Liver (tissue), 7 donors: ENCODE measurements at regions not wholly inside any gene's neighbourhood (a gene's known extent, or its start where the extent isn't known, plus 50 kb on each side); places are given as distances from the start of the nearest gene placed in this dataset.

Experiments used
- DNase-seq: peaks from one replicate; pipeline ENCODE4 v3.0.0-alpha.2; 2017; ENCODE audit warnings: low spot score
- H3K27ac ChIP-seq, 2 donors: one replicate each; pipeline ENCODE4 v1.7.0; 2013; ENCODE audit warnings: inconsistent platforms in 2 of 2, low read length in 2 of 2, control low read depth in 1 of 2, low read depth in 1 of 2, mild to moderate bottlenecking in 1 of 2
- H3K27me3 ChIP-seq, 4 donors: one replicate each; pipeline versions ENCODE4 v1.6.1 to v1.7.0; 2013; ENCODE audit warnings: low read length in 3 of 4, inconsistent platforms in 1 of 4, mild to moderate bottlenecking in 1 of 4, moderate library complexity in 1 of 4; ENCODE audit not compliant: control insufficient read depth in 4 of 4, insufficient read depth in 4 of 4
- H3K36me3 ChIP-seq, 4 donors: one replicate each; pipeline versions ENCODE4 v1.6.1 to v1.7.0; 2013; ENCODE audit warnings: low read length in 3 of 4, mild to moderate bottlenecking in 3 of 4, low read depth in 1 of 4, moderate library complexity in 1 of 4; ENCODE audit not compliant: control insufficient read depth in 4 of 4, insufficient read depth in 3 of 4
- H3K4me1 ChIP-seq, 4 donors: one replicate each; pipeline versions ENCODE4 v1.6.1 to v1.7.0; 2013; ENCODE audit warnings: low read length in 3 of 4, mild to moderate bottlenecking in 3 of 4, moderate library complexity in 1 of 4; ENCODE audit not compliant: control insufficient read depth in 4 of 4, insufficient read depth in 4 of 4
- H3K4me3 ChIP-seq, 3 donors: one replicate each; pipeline versions ENCODE4 v1.6.1 to v1.7.0; 2013; ENCODE audit warnings: low read length in 3 of 3, control low read depth in 1 of 3, low read depth in 1 of 3, mild to moderate bottlenecking in 1 of 3
- H3K9ac ChIP-seq, 2 donors: one replicate each; pipeline ENCODE4 v1.7.0; 2013; ENCODE audit warnings: low read length in 2 of 2, mild to moderate bottlenecking in 2 of 2, moderate library complexity in 2 of 2, control low read depth in 1 of 2, low read depth in 1 of 2
- H3K9me3 ChIP-seq, 4 donors: one replicate each; pipeline versions ENCODE4 v1.6.1 to v1.7.0; 2013; ENCODE audit warnings: low read length in 3 of 4; ENCODE audit not compliant: control insufficient read depth in 4 of 4
- FOXA1 ChIP-seq: IDR thresholded peaks from 2 replicates; pipeline ENCODE4 v1.6.1; 2016; ENCODE audit warnings: antibody characterized with exemption
- GABPA ChIP-seq, 2 donors: IDR thresholded peaks in 1 of 2; conservative IDR thresholded peaks in 1 of 2; 2 replicates each; pipeline ENCODE4 v1.6.1; 2016; ENCODE audit warnings: antibody characterized with exemption in 2 of 2, mild to moderate bottlenecking in 1 of 2, moderate library complexity in 1 of 2
- HNF4G ChIP-seq: IDR thresholded peaks from 2 replicates; pipeline ENCODE4 v1.6.1; 2016; ENCODE audit warnings: antibody characterized with exemption
- JUND ChIP-seq, 2 donors: IDR thresholded peaks; 2 replicates each; pipeline ENCODE4 v1.6.1; 2016; ENCODE audit warnings: antibody characterized with exemption in 2 of 2
- REST ChIP-seq: IDR thresholded peaks from 2 replicates; pipeline ENCODE4 v1.6.1; 2016; ENCODE audit warnings: antibody characterized with exemption, mild to moderate bottlenecking
- SP1 ChIP-seq: IDR thresholded peaks from 2 replicates; pipeline ENCODE4 v1.6.1; 2018; ENCODE audit warnings: antibody characterized with exemption, mild to moderate bottlenecking
- TAF1 ChIP-seq: conservative IDR thresholded peaks from 2 replicates; pipeline ENCODE4 v1.6.1; 2016; ENCODE audit warnings: antibody characterized with exemption, mild to moderate bottlenecking
- YY1 ChIP-seq: IDR thresholded peaks from 2 replicates; pipeline ENCODE4 v1.6.1; 2016; ENCODE audit warnings: antibody characterized with exemption, mild to moderate bottlenecking
- WGBS: extraction: QIAGEN DNeasy Blood & Tissue Kit; methylation state at CpG from one replicate; pipeline ENCODE4 v1.1.7; 2013; 5-methylcytosine and 5-hydroxymethylcytosine counted together
- TF ChIP-seq, protein P1 (sequence below): IDR thresholded peaks from 2 replicates; pipeline ENCODE4 v1.6.1; 2016; ENCODE audit warnings: antibody characterized with exemption
- TF ChIP-seq, protein P2 (sequence below): IDR thresholded peaks from 2 replicates; pipeline ENCODE4 v1.6.1; 2016; ENCODE audit warnings: antibody characterized with exemption
- donor health status: healthy.
- donor health status: healthy.
- donor health status: healthy.
- donor health status: healthy.

GRCh38 chr10:25699631-25700030 lies 234.4 kb upstream of the MYO3A start (continued):
- TF ChIP-seq REST, result no peak

GRCh38 chr10:25701652-25702051 lies 232.4 kb upstream of the MYO3A start:
- Histone ChIP-seq H3K9me3 (no peaks in the 10 kb centered on the region), H3K9ac (no peak overlapping the region), H3K4me1 (no peaks in the 10 kb centered on the region), H3K27ac (no peak overlapping the region), H3K4me3 (no peak overlapping the region), H3K36me3 (no peaks in the 10 kb centered on the region), H3K27me3 (no peaks in the 10 kb centered on the region)
- no peak for TF ChIP-seq HNF4G
- TF ChIP-seq, protein P1, sequence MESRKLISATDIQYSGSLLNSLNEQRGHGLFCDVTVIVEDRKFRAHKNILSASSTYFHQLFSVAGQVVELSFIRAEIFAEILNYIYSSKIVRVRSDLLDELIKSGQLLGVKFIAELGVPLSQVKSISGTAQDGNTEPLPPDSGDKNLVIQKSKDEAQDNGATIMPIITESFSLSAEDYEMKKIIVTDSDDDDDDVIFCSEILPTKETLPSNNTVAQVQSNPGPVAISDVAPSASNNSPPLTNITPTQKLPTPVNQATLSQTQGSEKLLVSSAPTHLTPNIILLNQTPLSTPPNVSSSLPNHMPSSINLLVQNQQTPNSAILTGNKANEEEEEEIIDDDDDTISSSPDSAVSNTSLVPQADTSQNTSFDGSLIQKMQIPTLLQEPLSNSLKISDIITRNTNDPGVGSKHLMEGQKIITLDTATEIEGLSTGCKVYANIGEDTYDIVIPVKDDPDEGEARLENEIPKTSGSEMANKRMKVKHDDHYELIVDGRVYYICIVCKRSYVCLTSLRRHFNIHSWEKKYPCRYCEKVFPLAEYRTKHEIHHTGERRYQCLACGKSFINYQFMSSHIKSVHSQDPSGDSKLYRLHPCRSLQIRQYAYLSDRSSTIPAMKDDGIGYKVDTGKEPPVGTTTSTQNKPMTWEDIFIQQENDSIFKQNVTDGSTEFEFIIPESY, result no peak
- TF ChIP-seq FOXA1, result no peak
- TF ChIP-seq REST, result no peak
- 68% methylated on average over 15 of the region's 15 CpGs for WGBS
- no peak for DNase-seq

- H3K27ac ChIP-seq, result no peak overlapping the region
- TF ChIP-seq, protein P2, sequence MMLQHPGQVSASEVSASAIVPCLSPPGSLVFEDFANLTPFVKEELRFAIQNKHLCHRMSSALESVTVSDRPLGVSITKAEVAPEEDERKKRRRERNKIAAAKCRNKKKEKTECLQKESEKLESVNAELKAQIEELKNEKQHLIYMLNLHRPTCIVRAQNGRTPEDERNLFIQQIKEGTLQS, result no peak
- TF ChIP-seq TAF1 (no peak), YY1 (no peak), GABPA (IDR thresholded peaks at IDR 0.05 in 1 of 2, conservative IDR thresholded peaks at IDR 0.05 in 1 of 2) (no peak), JUND (IDR thresholded peaks at IDR 0.05) (no peak), REST (no peak), FOXA1 (no peak), SP1 (no peak)
- H3K9me3 ChIP-seq, result no peaks in the 10 kb centered on the region
- no peaks in the 10 kb centered on the region for H3K27me3 ChIP-seq
- WGBS, result 70% methylated on average over 6 of the region's 6 CpGs
- H3K36me3 ChIP-seq, result no peaks in the 10 kb centered on the region
- no peaks in the 10 kb centered on the region for H3K4me1 ChIP-seq
- DNase-seq, result no peak
- no peak overlapping the region for H3K9ac ChIP-seq
- no peak overlapping the region for H3K4me3 ChIP-seq
These were observed 229.4 kb upstream of the MYO3A start for GRCh38 chr10:25704622-25705021.
